Fibroblast of peridontal ligament (primary cell): ENCODE measurements at regions not wholly inside any gene's neighbourhood (a gene's known extent, or its start where the extent isn't known, plus 50 kb on each side); places are given as distances from the start of the nearest gene placed in this dataset.

Source experiments
- DNase-seq: peaks from one replicate; pipeline ENCODE4 v3.0.0-alpha.2; 2010; ENCODE audit errors: extremely low read depth

DNA sequence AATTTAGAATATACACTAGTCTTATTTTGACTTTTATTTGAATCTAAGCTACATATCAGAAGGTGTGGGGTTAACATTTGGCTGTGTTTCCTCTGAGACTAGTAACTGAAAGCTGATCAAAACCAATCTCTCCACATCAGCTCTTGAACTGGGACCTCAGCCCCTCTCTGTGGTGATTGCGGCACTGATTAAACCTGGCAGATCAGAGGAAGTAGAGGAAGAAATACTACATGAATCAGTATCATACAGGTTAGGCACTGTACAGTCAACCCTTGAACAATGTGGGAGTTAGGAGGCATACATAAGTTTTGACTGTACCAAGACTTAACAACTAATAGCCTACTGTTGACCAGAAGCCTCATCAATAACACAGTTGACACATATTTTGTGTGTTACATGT is 122.5 kb upstream of the C1orf87 start:
- DNase-seq: no peak

DNA sequence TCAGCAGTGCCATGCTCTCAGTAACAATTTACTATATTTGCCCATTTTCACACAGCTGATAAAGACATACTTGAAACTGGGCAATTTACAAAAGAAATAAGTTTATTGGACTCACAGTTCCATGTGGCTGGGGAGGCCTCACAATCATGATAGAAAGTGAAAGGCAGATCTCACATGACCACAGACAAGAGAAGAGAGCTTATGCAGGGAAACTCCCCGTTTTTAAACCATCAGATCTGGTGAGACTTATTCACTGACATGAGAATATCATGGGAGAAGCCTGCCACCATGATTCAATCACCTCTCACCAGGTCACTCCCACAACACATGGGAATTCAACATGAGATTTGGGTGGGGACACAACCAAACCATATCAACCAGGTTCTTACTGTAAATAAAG is 112.1 kb upstream of the C1orf87 start:
- no peak for DNase-seq

DNA sequence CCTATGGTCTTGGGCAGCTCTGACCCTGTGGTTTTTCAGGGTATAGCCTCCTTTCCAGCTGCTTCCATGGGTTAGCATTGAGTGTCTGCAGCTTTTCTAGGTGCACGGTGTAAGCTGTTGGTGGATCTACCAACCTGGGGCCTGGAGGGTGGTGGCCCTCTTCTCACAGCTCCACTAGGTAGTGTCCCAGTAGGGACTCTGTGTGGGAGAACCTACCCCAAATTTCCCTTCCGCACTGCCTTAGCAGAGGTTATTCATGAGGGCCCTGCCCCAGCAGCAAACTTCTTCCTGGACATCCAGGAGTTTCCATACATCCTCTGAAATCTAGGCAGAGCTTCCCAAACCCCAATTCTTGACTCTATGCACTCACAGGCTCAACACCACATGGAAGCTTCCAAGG is 111.0 kb upstream of the C1orf87 start:
- no peak for DNase-seq

DNA sequence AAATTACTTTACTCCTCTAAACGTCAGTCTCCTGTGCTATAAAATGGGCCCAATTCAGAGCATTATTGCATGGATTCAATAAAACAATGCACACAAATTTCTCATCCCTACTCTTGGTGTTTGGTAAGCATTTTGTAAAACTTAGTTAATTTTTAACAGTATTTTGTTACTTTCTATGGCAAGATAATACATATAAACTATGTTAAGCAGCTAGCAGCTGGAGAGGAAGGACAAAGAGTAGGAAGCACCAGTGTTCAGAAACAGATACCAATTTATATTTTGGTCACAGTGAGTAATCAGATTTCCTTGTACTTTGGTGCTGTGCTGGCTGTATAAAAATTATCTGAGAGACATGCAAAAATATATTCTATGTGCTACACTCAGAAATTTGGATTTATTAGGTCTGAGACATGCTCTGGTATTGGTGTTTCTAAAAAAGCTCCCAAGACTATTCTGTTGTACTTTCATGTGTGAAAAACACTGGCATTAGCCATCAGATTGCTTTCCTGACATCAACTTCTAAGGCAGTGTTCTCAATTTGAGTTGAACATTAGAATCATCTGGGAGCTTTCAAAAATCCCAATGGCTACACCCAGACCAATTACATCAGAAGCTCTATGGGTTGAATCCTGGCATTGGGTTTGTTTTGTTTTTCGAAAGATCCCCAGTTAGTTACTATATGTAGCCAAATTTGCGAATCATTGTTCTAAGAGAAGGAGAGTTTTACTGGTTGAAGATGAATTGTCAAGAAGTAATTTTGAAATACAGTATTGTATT is 100.3 kb upstream of the C1orf87 start:
- DNase-seq: peak; percentile 48

DNA sequence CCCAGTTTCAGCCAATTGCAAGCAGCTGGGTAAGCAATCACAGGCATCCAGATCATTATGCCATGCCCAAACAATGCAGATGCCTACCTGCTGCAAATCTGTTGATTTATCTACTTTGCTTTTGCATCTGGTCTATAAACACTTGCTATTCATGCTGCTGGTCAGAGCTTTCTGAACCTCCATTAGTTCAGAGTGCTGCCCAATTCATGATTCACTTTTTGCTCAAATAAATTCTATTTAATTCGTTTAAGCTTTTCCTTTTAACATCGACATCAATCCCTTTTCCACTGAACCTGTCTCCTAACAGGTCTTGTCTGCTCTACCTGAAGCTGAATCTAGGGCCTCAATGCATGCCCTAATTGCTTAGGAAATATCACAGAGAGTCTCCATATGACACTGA is 99.4 kb upstream of the C1orf87 start:
- DNase-seq: no peak

DNA sequence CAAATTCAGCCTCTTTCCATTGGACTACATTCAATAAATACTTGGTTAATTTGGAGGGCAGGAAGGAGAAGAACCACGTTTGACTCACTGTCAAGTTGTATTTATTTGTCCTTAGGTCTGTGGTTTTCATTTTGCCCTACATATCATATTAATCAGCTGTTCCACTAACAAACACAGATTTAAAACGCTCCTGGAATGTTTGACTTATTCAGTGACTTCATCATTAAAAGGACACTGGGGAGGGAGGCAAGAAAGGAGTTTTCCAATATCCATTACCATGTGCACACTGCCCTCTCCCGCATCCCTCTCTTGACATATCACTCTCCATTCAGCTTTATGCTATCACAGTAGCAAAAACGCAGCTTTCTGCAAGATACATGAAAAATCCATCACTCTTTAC is 98.2 kb upstream of the C1orf87 start:
- DNase-seq: peak; percentile 92

DNA sequence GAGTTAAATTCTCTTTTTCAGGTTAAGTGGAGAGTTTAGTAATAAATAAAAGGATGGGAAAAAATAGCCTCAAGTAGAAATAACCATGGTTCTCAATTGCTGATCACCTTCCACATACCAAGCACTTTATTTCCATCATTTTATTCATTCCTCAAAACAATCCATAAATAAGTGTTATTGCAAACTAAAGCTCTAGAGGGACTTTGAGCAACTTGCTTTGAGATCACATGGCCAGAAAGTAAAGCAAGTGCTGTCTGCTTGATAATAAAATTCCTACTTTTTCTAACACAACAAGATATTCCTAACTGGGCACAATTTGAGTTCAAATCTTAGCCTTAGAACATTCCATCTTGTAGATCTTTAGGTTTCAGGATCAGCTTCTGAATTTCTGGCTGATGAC is 97.1 kb upstream of the C1orf87 start:
- DNase-seq: peak; percentile 13

DNA sequence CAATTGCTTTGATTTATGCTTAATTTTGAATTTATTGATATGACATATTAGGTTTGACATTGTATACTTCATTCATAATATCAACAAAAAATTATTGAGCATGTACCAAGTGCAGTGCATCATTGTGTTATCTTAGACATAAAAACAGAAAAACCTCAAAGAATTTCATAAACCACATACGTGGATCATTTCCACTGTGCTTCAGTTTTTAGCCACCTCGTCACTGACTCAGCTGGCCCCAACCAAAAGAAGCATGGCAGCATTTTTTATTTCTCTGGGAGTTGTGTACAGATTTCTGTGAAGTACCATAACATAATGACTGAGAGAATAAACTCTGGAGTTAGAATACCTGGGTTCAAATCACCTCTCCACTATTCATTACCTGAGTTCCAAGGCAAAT is 95.6 kb upstream of the C1orf87 start:
- DNase-seq: peak; percentile 59

DNA sequence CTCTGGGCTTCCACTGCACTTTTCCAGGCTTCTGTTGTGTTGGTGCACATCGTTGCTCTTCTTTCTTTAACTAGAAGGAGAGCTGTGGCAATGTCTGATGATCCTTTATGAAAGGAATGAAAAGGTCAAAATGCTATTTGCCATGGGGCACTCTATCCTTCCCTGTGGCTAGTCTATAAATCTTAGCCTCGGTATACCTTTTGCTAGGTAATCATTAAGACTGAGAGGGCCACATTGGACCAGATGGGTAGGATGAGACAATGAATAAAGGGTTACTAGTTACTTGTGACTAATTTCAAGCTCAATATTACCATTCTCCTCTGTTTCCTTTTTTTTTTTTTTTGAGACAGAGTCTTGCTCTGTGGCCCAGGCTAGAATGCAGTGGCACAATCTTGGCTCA is 89.4 kb upstream of the C1orf87 start:
- no peak for DNase-seq

DNA sequence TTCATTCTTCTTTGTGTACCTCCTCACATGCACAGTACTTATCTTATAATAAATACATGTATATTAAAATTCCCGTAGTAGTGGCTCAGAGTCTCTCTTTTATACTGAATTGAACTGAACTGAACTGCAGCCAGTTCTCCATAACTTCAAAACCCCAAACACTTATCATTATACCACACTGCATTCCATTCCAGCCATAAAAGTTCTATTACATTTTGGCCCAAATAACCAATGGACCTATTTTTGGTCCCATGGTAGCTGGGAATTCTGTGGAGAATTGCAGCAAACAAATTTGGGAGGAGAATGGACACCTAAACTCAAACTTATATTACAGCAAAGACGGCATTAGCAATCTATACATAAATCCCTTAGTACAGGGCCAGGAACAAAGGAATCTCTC is 86.6 kb upstream of the C1orf87 start:
- DNase-seq: peak; percentile 79

DNA sequence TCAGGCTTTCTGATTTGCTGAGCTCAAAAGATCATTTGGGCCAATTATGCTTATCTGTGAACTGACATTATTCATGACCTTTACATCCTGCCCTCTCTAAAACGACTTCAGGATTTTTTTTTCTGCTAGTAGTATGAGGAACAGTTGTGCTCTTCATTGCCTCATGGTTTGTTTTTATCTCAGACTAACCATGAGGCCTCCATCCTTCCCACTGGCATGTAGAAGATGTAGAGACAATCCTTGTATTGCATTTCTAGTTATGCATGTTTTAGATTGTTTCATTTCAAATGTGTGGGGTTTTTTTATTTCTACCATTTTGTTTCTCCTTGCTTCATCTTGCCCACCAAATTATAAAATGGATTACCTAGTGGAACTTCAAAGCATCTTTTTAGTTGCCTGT is 82.8 kb upstream of the C1orf87 start:
- DNase-seq: no peak

DNA sequence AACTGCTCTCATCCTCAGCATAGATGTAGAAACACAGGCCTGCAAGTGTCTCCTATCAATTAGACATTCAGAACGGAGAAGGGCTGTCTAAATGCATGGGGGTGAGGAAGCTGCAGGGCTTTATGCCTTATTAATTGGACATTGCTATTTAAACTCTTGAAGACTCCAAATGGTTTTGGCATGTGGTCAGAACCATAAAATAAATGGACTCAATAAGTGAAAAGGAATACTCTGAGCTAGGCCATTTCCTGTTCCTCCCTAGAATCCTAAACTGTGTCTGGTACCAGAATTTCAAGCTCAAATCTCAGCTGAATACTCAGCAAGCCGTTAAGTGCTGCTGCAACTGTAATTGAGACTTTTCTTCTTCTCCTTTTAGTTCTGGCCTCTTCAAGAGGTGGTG is 80.4 kb upstream of the C1orf87 start:
- no peak for DNase-seq

DNA sequence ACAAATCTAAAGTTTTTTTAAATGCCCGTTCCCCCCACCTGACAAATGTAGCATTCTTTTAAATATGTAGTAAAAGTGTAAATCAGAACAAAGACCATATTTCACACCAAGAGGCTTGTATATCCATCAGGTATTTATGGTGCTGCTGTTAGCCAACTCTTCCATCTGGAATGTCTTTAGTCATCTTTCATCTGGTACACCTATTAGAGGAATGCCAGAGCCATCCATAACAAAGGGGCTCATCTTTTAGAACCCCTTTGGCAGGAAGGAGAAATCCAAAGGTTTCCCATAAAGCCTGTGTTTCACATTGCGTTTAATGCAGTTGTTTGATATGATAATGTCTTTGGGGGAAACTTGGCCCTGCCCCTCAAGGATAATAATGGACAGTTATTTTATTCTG is 79.3 kb upstream of the C1orf87 start:
- DNase-seq: no peak

DNA sequence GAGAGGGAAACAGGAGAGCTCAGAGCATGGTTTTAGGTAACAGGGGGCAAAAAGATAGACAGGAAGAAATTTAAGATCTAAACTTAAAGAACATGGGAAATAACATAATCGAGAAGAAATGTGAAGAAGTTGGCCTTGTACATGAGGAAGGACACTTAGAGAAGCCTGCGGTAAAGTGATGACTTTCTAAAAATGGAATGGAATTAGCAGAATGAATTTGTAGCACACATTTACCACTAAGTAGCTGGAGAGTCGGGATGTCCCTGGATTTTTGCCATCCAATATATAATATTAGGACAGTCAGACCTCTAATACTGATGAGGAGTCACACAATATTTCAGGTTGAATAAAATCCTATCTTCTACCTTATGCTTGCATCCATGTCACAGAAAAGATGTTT is 77.7 kb upstream of the C1orf87 start:
- no peak for DNase-seq

DNA sequence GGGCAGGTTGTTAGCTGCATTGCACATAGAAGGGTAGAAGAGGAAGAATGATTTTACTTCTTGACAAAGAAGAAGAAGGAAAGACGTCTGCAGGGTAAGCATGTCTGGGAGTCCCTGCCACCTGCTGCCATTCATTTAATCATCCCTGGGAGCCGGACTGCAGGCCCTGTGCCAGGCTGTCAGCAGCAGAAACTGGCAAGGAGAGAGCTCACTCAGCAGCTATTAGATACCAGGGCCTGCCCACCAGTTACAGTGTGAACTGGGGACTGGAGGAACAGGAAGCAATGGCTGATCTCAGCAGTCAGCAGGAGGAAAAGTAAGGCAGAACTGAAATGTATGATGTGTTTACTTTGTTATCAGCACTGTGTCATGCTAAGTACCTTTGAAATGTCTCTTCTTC is 75.7 kb upstream of the C1orf87 start:
- DNase-seq: no peak

DNA sequence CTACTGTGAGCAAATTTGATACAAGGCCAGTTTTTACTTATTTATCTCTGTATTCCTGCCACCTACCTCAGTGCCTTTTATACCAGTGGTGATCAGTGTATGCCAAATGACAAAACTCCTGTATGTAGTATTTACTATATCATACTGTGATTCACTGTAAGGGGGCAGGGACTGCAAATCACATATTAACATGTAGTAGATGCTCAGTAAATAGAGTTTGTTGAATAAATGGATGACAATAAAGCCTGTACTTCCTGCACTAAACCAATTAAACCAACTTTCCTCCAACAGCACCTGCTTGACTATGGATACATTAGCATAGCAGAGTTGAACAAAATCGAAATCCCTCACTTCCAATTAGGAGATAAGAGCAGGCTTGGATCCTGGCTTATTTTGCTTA is 73.3 kb upstream of the C1orf87 start:
- no peak for DNase-seq

DNA sequence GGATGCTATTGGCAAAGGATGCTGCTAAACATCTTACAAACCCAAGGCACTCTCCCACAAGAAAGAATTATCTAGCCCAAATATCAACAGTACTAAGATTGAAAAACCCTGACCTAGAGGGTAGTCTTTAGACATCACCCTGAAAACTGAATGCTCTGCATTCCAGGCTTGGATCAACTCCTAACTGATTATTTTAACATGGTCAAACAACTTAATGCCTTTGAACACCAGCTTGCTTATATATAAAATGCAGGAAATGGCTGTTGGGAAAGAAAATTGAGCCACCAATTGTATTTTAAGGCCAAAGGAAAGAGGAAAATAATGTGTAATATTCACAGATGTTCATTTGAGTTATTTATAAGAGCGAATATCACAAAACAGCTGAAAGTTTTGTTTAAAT is 72.2 kb upstream of the C1orf87 start:
- peak; percentile 44 for DNase-seq

DNA sequence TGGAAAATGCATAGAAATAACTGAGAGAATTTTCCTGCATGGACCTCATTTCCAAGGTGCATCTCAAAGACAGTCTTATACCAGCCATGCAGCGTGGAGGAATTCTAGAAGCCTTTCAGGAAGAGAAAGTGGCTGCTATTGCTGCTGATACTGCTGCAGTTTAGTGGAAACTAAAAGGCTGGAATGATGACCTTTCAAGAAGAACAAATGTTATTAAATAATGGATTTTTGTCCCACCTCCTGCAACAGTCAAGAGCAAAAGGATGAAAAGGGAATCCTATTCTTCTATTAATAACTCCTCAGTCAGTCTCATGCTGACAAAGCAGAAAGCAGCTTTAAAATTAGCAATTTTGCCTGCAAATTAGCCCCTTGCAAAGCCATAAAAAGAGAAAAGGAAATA is 68.2 kb upstream of the C1orf87 start:
- no peak for DNase-seq

DNA sequence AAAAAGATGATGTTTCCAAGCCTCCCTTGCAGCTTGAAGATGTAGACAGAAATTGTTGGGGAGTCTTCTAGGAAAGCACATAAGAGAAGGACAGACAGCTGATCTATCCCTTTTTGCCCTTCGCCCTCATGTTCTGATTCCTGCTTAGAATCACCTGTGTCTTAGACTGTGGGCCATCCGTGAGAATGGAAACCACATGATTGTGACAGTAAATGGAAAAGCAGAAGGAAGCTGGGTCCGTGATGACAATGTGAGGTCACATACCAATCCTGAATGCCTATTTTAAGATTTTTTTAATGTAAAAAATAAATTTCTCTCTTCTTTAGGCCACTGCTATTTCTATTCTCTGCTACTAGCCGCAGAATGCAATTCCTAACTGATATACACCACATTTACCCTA is 67.7 kb upstream of the C1orf87 start:
- DNase-seq: no peak

DNA sequence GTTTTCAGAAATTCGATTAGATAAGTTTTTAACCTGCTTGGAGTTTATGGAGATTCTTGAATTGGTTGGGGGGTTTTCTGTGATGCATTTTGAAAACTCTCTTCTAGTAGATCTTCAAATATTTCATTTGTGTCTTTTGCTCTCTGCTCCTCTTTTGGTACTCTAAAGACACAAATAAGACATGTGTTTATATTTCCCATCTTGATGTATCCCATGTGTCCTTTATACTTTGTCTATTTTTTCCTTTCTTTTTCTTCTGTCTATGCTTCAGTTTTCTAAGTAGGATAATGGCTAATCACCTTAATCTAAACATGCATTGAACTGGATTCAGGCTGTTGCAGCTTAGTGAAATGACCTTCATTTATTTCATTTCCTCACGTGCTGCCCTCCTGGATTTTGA is 63.8 kb upstream of the C1orf87 start:
- no peak for DNase-seq

DNA sequence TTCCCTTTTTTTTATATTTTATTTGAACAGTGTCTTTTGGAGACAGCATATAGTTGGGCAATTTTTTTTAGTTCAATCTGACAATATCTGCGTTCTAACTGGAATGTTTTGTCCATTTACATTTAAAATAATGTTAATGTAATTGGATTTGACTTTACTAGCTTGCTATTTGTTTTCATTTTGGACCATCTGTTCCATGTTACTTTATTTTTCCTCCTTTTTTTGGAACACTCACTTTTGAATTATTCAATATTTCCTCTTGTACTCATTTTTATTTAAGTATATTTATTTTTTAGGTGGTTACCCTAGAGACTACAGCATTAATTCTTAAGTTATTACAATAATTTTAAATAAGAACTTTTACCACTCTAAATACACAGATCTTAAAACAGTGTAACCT is 62.8 kb upstream of the C1orf87 start:
- no peak for DNase-seq

DNA sequence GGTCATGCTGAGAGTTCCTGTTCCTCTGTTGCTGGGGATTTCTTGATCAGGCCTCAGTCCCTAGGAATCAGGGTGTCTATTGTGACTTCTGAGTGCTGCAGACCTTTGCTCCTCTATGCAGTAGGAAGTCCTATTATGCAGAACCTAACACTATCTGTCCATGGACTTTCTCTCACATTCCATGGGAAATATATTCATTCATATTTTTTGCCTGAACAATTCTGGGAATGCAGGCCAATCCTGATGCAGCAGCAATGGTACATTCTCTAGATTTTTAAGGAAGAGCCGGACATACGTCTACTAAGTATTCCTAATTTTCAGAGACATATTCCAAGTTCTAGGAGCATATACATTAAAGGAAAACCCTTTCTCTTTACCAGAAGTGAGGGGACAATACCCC is 61.1 kb upstream of the C1orf87 start:
- DNase-seq: no peak

DNA sequence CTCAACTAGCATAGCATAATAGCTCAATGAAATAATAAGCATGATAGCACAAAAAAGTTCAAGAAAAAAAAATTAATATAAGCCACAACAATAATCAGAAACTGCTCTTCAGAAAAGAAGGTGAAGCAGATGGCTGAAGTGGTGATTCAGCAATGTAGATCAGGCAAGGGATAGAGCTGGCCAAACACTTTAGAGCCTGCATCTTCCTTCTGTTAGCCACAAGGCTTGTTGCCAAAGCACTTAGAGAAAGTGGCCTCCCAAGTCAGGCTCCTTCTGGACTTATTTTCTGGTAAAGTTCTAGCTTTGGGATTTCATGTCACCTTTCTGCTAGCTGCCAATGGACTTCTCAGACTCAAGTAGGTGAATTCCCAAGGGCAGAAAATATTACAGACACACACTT is 60.3 kb upstream of the C1orf87 start:
- peak; percentile 91 for DNase-seq

DNA sequence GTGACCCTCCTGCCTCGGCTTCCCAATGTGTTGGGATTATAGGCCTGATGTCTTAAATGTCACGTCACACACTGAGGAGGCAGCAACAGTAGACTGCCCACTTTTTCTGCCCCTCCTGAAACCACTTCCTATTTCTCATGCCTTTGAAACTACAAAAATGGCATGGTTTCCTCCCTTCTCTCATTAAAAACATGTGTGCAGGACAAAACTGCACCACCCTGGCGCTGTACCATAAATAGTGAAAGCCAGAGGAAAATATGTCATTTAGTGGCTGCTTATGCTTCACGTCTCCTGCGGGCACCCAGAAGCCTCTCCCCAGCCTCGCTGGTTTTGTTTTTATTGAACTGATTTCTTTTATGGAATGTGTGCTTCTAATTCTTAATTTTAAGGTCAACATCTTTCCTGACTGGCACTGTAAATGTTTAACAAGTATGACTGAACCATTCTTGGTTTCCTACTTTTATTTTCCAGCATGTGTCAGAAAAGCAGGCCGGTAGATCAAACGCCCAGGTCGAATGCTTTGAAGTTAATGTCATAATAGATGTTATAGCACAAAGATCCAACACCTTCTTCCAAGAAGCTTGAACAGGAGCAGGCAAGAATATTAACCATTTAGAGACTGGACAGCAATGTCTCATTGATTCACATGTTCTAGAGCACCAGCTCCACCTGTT is 59.6 kb upstream of the C1orf87 start:
- DNase-seq: peak; percentile 97
